Muscle of back (tissue), 3 donors: ENCODE measurements at regions not wholly inside any gene's neighbourhood (a gene's known extent, or its start where the extent isn't known, plus 50 kb on each side); places are given as distances from the start of the nearest gene placed in this dataset.

Experiments
- DNase-seq, 3 donors: peaks; one replicate each; pipeline versions ENCODE4 v3.0.0 to v3.0.0-alpha.2; 2013

DNA sequence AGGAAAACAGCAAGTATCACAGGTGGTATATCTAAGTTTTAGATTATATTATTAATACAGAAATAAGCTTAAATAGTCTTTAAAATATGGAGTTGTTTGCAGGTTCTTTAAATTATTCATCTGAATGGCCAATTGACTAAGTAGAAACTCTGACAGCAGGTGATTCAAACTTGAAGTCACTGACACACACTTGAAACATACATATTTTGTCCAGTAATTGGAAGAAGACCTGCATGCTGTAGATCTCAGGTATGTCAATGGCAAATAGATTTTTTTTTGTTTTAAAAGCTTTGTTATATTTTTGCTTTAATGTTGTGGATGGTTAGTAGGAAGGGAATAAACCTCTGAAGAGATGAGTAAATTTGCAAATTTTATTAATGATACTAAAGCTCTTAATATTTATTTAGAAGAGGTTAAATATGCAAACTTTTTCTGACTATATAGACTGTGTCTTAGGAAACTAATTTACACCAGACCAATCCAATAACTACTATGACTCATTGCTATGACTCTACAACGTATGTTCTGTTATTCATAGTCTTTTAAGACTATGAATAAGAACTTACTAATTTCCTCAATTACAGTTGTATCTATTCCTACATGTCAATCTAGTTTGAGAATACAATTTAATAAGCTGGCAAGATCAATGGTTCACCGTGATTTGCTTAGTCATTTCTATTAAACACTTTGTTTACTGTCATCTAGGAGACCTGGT, 53.9 kb upstream of the RORB start:
- no peak for DNase-seq

DNA sequence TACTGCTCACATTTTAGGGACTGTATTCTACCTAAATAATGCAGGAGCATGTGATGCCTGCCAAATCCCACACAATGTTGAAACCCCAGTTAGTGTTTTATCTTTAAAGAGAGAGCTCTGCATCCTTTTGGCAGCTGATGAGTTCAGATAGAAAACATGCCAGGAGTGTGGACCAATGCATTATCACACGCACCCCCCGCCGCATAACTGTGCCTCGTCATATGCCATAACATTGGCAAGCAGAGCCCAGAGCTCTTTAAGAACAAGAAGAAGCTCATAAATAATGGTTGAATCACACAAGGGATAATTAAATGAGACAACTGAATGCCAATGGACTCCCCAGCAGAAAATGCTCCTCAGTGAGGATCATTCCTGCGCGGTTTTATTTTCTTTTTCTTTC, 52.8 kb upstream of the RORB start:
- DNase-seq, result no peak
